ENCODE measurements at regions not wholly inside any gene's neighbourhood (a gene's known extent, or its start where the extent isn't known, plus 50 kb on each side); places are given as distances from the start of the nearest gene placed in this dataset.

- Mint-ChIP-seq H3K4me1 (ENCODE audit: low read depth) (no peaks in the 10 kb centered on the region), H3K9me3 (no peaks in the 10 kb centered on the region), H3K27me3 (peaks cover 40% of the 10 kb centered on the region), H3K36me3 (ENCODE audit: low read depth) (no peaks in the 10 kb centered on the region), H3K4me3 (no peak overlapping the region), H3K27ac (no peak overlapping the region)
- DNase-seq, result no peak
Observed at GRCh38 chr13:74794582-74794981, 660.4 kb upstream of the KLF12 start.

GRCh38 chr13:74794147-74794546, 659.9 kb upstream of the KLF12 start:
- no peak for DNase-seq
- H3K9me3 Mint-ChIP-seq, result no peaks in the 10 kb centered on the region
- H3K27me3 Mint-ChIP-seq, result peaks cover 36% of the 10 kb centered on the region
- no peak overlapping the region for H3K4me3 Mint-ChIP-seq
- H3K36me3 Mint-ChIP-seq (ENCODE audit: low read depth), result no peaks in the 10 kb centered on the region
- no peaks in the 10 kb centered on the region for H3K4me1 Mint-ChIP-seq (ENCODE audit: low read depth)
- H3K27ac Mint-ChIP-seq, result no peak overlapping the region

- H3K4me1 Mint-ChIP-seq (ENCODE audit: low read depth), result no peaks in the 10 kb centered on the region
- H3K4me3 Mint-ChIP-seq, result no peak overlapping the region
- no peak overlapping the region for H3K27ac Mint-ChIP-seq
- DNase-seq, result no peak
- H3K27me3 Mint-ChIP-seq, result no peaks in the 10 kb centered on the region
- no peaks in the 10 kb centered on the region for H3K36me3 Mint-ChIP-seq (ENCODE audit: low read depth)
- no peaks in the 10 kb centered on the region for H3K9me3 Mint-ChIP-seq
Observed at GRCh38 chr13:74784959-74785358, 650.8 kb upstream of the KLF12 start.

GRCh38 chr13:74778946-74779345, 644.7 kb upstream of the KLF12 start:
- H3K9me3 Mint-ChIP-seq, result no peaks in the 10 kb centered on the region
- no peak for DNase-seq
- H3K27ac Mint-ChIP-seq, result no peak overlapping the region
- no peaks in the 10 kb centered on the region for H3K4me1 Mint-ChIP-seq (ENCODE audit: low read depth)
- no peaks in the 10 kb centered on the region for H3K36me3 Mint-ChIP-seq (ENCODE audit: low read depth)
- H3K4me3 Mint-ChIP-seq, result no peak overlapping the region
- H3K27me3 Mint-ChIP-seq, result peaks cover 7% of the 10 kb centered on the region

- no peak for DNase-seq
- Mint-ChIP-seq H3K27me3 (peaks cover 7% of the 10 kb centered on the region), H3K36me3 (ENCODE audit: low read depth) (no peaks in the 10 kb centered on the region), H3K9me3 (no peaks in the 10 kb centered on the region), H3K27ac (no peak overlapping the region), H3K4me3 (no peak overlapping the region), H3K4me1 (ENCODE audit: low read depth) (no peaks in the 10 kb centered on the region)
Observed at GRCh38 chr13:74778087-74778486, 643.9 kb upstream of the KLF12 start.

- no peak for DNase-seq
- H3K4me1 Mint-ChIP-seq (ENCODE audit: low read depth), result no peaks in the 10 kb centered on the region
- no peak overlapping the region for H3K4me3 Mint-ChIP-seq
- H3K36me3 Mint-ChIP-seq (ENCODE audit: low read depth), result no peaks in the 10 kb centered on the region
- H3K27ac Mint-ChIP-seq, result no peak overlapping the region
- H3K9me3 Mint-ChIP-seq, result no peaks in the 10 kb centered on the region
- peaks cover 7% of the 10 kb centered on the region for H3K27me3 Mint-ChIP-seq
Observed at GRCh38 chr13:74774264-74774663, 640.1 kb upstream of the KLF12 start.

GRCh38 chr13:74773248-74773647, 639.0 kb upstream of the KLF12 start:
- Mint-ChIP-seq H3K9me3 (no peaks in the 10 kb centered on the region), H3K36me3 (ENCODE audit: low read depth) (no peaks in the 10 kb centered on the region), H3K4me3 (no peak overlapping the region), H3K27ac (no peak overlapping the region), H3K27me3 (peaks cover 7% of the 10 kb centered on the region), H3K4me1 (ENCODE audit: low read depth) (no peaks in the 10 kb centered on the region)
- DNase-seq, result no peak

GRCh38 chr13:74771964-74772363, 637.8 kb upstream of the KLF12 start:
- Mint-ChIP-seq H3K27me3 (peaks cover 7% of the 10 kb centered on the region), H3K27ac (no peak overlapping the region), H3K4me1 (ENCODE audit: low read depth) (no peaks in the 10 kb centered on the region), H3K4me3 (no peak overlapping the region), H3K9me3 (no peaks in the 10 kb centered on the region), H3K36me3 (ENCODE audit: low read depth) (no peaks in the 10 kb centered on the region)
- no peak for DNase-seq

- Mint-ChIP-seq H3K27ac (no peak overlapping the region), H3K9me3 (no peaks in the 10 kb centered on the region), H3K36me3 (ENCODE audit: low read depth) (no peaks in the 10 kb centered on the region), H3K27me3 (no peaks in the 10 kb centered on the region), H3K4me3 (no peak overlapping the region), H3K4me1 (ENCODE audit: low read depth) (no peaks in the 10 kb centered on the region)
- DNase-seq, result no peak
Observed at GRCh38 chr13:74770361-74770760, 636.2 kb upstream of the KLF12 start.

GRCh38 chr13:74769333-74769732, 635.1 kb upstream of the KLF12 start:
- Mint-ChIP-seq H3K36me3 (ENCODE audit: low read depth) (no peaks in the 10 kb centered on the region), H3K4me1 (ENCODE audit: low read depth) (no peaks in the 10 kb centered on the region), H3K9me3 (no peaks in the 10 kb centered on the region), H3K4me3 (no peak overlapping the region), H3K27ac (no peak overlapping the region), H3K27me3 (no peaks in the 10 kb centered on the region)
- no peak for DNase-seq

GRCh38 chr13:74768521-74769085, 634.4 kb upstream of the KLF12 start:
- Mint-ChIP-seq H3K4me3 (no peak overlapping the region), H3K4me1 (ENCODE audit: low read depth) (no peaks in the 10 kb centered on the region), H3K36me3 (ENCODE audit: low read depth) (no peaks in the 10 kb centered on the region), H3K27me3 (no peaks in the 10 kb centered on the region), H3K27ac (no peak overlapping the region), H3K9me3 (no peaks in the 10 kb centered on the region)
- DNase-seq, result no peak

GRCh38 chr13:74767050-74767449, 632.8 kb upstream of the KLF12 start:
- no peaks in the 10 kb centered on the region for H3K9me3 Mint-ChIP-seq
- no peak overlapping the region for H3K27ac Mint-ChIP-seq
- H3K4me3 Mint-ChIP-seq, result no peak overlapping the region
- H3K27me3 Mint-ChIP-seq, result no peaks in the 10 kb centered on the region
- no peaks in the 10 kb centered on the region for H3K36me3 Mint-ChIP-seq (ENCODE audit: low read depth)
- no peak for DNase-seq
- H3K4me1 Mint-ChIP-seq (ENCODE audit: low read depth), result no peaks in the 10 kb centered on the region

GRCh38 chr13:74765955-74766354, 631.8 kb upstream of the KLF12 start:
- no peak overlapping the region for H3K27ac Mint-ChIP-seq
- no peaks in the 10 kb centered on the region for H3K36me3 Mint-ChIP-seq (ENCODE audit: low read depth)
- no peaks in the 10 kb centered on the region for H3K4me1 Mint-ChIP-seq (ENCODE audit: low read depth)
- no peak for DNase-seq
- H3K9me3 Mint-ChIP-seq, result no peaks in the 10 kb centered on the region
- H3K27me3 Mint-ChIP-seq, result no peaks in the 10 kb centered on the region
- H3K4me3 Mint-ChIP-seq, result no peak overlapping the region

- Mint-ChIP-seq H3K27ac (no peak overlapping the region), H3K4me3 (no peak overlapping the region), H3K36me3 (ENCODE audit: low read depth) (no peaks in the 10 kb centered on the region), H3K27me3 (no peaks in the 10 kb centered on the region), H3K9me3 (no peaks in the 10 kb centered on the region), H3K4me1 (ENCODE audit: low read depth) (no peaks in the 10 kb centered on the region)
- no peak for DNase-seq
Observed at GRCh38 chr13:74761801-74762757, 627.9 kb upstream of the KLF12 start.

GRCh38 chr13:74758188-74758587, 624.0 kb upstream of the KLF12 start:
- H3K27ac Mint-ChIP-seq, result no peak overlapping the region
- no peaks in the 10 kb centered on the region for H3K9me3 Mint-ChIP-seq
- H3K36me3 Mint-ChIP-seq (ENCODE audit: low read depth), result no peaks in the 10 kb centered on the region
- no peak overlapping the region for H3K4me3 Mint-ChIP-seq
- H3K4me1 Mint-ChIP-seq (ENCODE audit: low read depth), result no peaks in the 10 kb centered on the region
- H3K27me3 Mint-ChIP-seq, result no peaks in the 10 kb centered on the region
- no peak for DNase-seq
